Right lobe of liver (tissue), 6 donors: ENCODE measurements at regions not wholly inside any gene's neighbourhood (a gene's known extent, or its start where the extent isn't known, plus 50 kb on each side); places are given as distances from the start of the nearest gene placed in this dataset.

Experiments used
- ATAC-seq, 4 donors: fragments of 200-7000 bp; cut with Tn5 transposase; one replicate each; pipeline ENCODE4 v1.9.1; 2020; ENCODE audit warnings: mild to moderate bottlenecking in 4 of 4, moderate library complexity in 4 of 4
- DNase-seq, 3 donors: peaks; one replicate each; pipeline ENCODE4 v3.0.0-alpha.2; 2020
- H3K27ac ChIP-seq, 3 donors: fragments of 200-600 bp; one replicate each; pipeline ENCODE4 v1.8.0; 2022
- H3K27me3 ChIP-seq, 2 donors: fragments of 200-600 bp; one replicate each; pipeline ENCODE4 v1.8.0; 2022
- H3K36me3 ChIP-seq, 4 donors: fragments of 200-600 bp; sonication (generic) in 1 of 4; one replicate each; pipeline versions ENCODE4 v1.5.1 to v1.8.0; 2017 to 2022; ENCODE audit warnings: control low read depth in 1 of 4
- H3K4me1 ChIP-seq, 4 donors: fragments of 200-600 bp; sonication (generic) in 1 of 4; one replicate each; pipeline versions ENCODE4 v1.5.1 to v1.8.0; 2017 to 2022; ENCODE audit warnings: control low read depth in 1 of 4
- H3K4me3 ChIP-seq, 3 donors: fragments of 200-600 bp; one replicate each; pipeline ENCODE4 v1.8.0; 2022
- H3K9me3 ChIP-seq, 4 donors: fragments of 200-600 bp; sonication (generic) in 1 of 4; one replicate each; pipeline versions ENCODE4 v1.5.1 to v1.8.0; 2017 to 2022; ENCODE audit warnings: control low read depth in 1 of 4
- POLR2A ChIP-seq: fragments of 450-650 bp; IDR thresholded peaks from one replicate; pipeline ENCODE4 v1.6.1; 2017; ENCODE audit warnings: antibody characterized with exemption, mild to moderate bottlenecking
- WGBS: methylation state at CpG from one replicate; pipeline ENCODE4 v1.1.6; 2018; ENCODE audit warnings: low coverage, low lambda C conversion rate; ENCODE audit not compliant: insufficient coverage; ENCODE audit errors: missing lambda C conversion rate; 5-methylcytosine and 5-hydroxymethylcytosine counted together
- intact Hi-C, 2 donors: fragments of 100-400 bp; cut with DNase I; formaldehyde crosslinking; loops; one replicate each; pipeline versions ENCODE4 v1.11.2 to v1.14.1; 2022
- TF ChIP-seq, protein P1 (sequence below), 4 donors: fragments of 200-600 bp in 3 of 4; fragments of 450-650 bp in 1 of 4; IDR thresholded peaks; one replicate each; pipeline versions ENCODE4 v1.5.1 to v1.8.0; 2016 to 2022; ENCODE audit warnings: antibody characterized with exemption in 4 of 4, mild to moderate bottlenecking in 2 of 4
- donor health status: DM: no; HTN: yes; CAD: no.
- donor health status: DM: no; HTN: no; CAD: no.
- donor health status: DM: no; HTN: no; CAD: no.
- donor health status: DM: no; HTN: yes; CAD: no.
- donor health status: DM: no; HTN: yes; CAD: no.

DNA sequence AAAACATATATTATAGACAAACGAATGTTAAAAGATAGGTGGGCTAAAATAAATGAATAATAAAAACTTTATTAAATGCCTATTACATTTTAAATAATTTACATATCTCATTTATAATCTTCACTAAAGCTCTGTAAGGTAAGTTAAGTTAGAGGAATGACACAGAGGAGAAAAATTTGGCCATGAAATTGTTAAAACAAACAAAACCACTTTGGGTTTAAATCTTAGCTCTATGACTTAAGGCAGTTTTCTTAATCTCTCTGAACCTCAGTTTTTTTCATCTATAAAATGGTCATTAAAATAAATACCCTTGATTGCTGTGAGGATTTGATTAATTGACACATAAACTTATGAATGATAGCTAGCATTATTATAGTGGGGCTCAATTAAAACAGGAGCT lies 404.8 kb upstream of the ATP11B start:
- no peaks in the 10 kb centered on the region for H3K36me3 ChIP-seq
- no peak for ATAC-seq
- TF ChIP-seq, protein P1, sequence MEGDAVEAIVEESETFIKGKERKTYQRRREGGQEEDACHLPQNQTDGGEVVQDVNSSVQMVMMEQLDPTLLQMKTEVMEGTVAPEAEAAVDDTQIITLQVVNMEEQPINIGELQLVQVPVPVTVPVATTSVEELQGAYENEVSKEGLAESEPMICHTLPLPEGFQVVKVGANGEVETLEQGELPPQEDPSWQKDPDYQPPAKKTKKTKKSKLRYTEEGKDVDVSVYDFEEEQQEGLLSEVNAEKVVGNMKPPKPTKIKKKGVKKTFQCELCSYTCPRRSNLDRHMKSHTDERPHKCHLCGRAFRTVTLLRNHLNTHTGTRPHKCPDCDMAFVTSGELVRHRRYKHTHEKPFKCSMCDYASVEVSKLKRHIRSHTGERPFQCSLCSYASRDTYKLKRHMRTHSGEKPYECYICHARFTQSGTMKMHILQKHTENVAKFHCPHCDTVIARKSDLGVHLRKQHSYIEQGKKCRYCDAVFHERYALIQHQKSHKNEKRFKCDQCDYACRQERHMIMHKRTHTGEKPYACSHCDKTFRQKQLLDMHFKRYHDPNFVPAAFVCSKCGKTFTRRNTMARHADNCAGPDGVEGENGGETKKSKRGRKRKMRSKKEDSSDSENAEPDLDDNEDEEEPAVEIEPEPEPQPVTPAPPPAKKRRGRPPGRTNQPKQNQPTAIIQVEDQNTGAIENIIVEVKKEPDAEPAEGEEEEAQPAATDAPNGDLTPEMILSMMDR (IDR thresholded peaks at IDR 0.05): no peak
- no peak for TF ChIP-seq POLR2A

GRCh38 chr3:182389071-182389815 lies 404.1 kb upstream of the ATP11B start:
- H3K27me3 ChIP-seq: no peaks in the 10 kb centered on the region
- H3K9me3 ChIP-seq: no peaks in the 10 kb centered on the region
- WGBS: 61% methylated on average over 2 of the region's 2 CpGs
- DNase-seq (no peak), ATAC-seq (no peak)
- no peak overlapping the region for H3K27ac ChIP-seq
- no peaks in the 10 kb centered on the region for H3K4me1 ChIP-seq
- no peaks in the 10 kb centered on the region for H3K36me3 ChIP-seq
- intact Hi-C loops: no loop called here
- TF ChIP-seq, protein P1 (IDR thresholded peaks at IDR 0.05): no peak
- no peak for TF ChIP-seq POLR2A
- no peak overlapping the region for H3K4me3 ChIP-seq

More for the DNA sequence above, 404.8 kb upstream of the ATP11B start:
- H3K9me3 ChIP-seq: no peaks in the 10 kb centered on the region
- 59% methylated on average over 1 of the region's 1 CpG for WGBS
- intact Hi-C loops: no loop called here
- H3K4me3 ChIP-seq: no peak overlapping the region
- H3K4me1 ChIP-seq: no peaks in the 10 kb centered on the region
- H3K27me3 ChIP-seq: no peaks in the 10 kb centered on the region
- DNase-seq: no peak
- H3K27ac ChIP-seq: no peak overlapping the region

DNA sequence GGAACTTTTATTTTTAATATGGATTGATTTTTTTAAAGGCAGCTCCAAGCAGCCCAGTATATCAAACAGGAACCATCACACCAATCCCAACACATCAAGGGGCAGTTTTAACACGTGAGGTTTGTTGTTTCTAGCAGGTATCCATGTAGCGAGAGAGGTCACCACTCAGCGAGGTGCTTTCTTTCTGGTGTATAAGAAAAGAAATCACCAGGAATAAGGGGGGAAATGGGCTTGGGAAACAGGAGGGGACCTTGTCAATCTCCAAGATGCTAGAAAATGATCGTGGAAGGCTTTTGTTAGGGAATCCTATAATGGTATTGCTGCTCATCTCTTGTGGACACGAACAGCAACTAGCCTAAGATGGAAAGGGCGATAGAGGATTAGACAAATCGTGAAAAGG lies 402.9 kb upstream of the ATP11B start:
- no peak for DNase-seq
- H3K36me3 ChIP-seq: no peaks in the 10 kb centered on the region
- TF ChIP-seq, protein P1 (IDR thresholded peaks at IDR 0.05): no peak
- no peak for TF ChIP-seq POLR2A
- 61% methylated on average over 7 of the region's 7 CpGs for WGBS
- intact Hi-C loops: no loop called here
- no peaks in the 10 kb centered on the region for H3K27me3 ChIP-seq
- no peak for ATAC-seq
- no peak overlapping the region for H3K27ac ChIP-seq
- no peak overlapping the region for H3K4me3 ChIP-seq
- no peaks in the 10 kb centered on the region for H3K4me1 ChIP-seq
- H3K9me3 ChIP-seq: no peaks in the 10 kb centered on the region

DNA sequence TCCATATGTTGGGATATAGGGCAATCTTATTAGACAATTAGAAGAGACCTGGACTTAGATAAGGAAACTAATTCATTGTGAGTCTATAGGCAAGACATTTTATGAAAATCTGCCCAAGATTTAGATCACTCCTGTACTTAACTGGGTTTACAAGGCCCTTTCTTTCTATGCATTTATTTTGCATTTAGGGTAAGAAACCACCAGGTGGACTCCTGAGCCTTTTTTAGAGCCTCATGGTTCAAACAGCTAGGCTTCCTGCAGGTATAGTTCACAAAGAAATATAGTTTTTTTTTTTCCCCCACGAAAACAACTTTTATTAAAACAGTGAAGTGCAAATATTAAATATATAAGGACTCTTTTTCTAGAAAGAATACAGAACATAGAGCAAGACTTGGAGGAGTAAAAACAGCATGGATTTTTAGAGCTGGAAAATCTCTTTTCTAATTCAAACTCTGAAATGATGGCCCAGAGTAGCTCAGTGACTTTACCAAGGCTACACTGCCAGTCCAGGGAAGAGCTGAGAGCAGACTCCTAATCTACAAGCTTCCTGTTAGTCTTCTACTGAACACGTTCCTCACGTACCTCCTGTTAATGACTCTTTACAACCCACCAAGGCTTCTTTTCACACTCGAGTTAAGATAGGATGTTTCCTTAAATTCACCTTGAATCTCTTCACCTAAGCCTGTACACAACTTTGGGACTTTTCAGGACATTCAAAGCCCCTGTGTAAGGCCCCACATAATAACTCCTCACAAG lies 400.9 kb upstream of the ATP11B start:
- no peaks in the 10 kb centered on the region for H3K36me3 ChIP-seq
- no peaks in the 10 kb centered on the region for H3K4me1 ChIP-seq
- ATAC-seq (peak in 3 of 4 donors; percentile 37 to 41 (median 39)), DNase-seq (no peak)
- no peak overlapping the region for H3K27ac ChIP-seq
- H3K9me3 ChIP-seq: no peaks in the 10 kb centered on the region
- 25% methylated on average over 4 of the region's 4 CpGs for WGBS
- no peaks in the 10 kb centered on the region for H3K27me3 ChIP-seq
- TF ChIP-seq, protein P1 (IDR thresholded peaks at IDR 0.05): peak in 2 of 4 donors; percentile 14 to 28
- TF ChIP-seq POLR2A: no peak
- intact Hi-C loops: no loop called here
- H3K4me3 ChIP-seq: no peak overlapping the region
